Occipital lobe (tissue), 2 donors: ENCODE measurements at regions not wholly inside any gene's neighbourhood (a gene's known extent, or its start where the extent isn't known, plus 50 kb on each side); places are given as distances from the start of the nearest gene placed in this dataset. TPM values are rescaled to one million over a fixed set of nuclear protein-coding genes. Genes with fewer than 3 reads are reported as not detected.

ENCODE experiments used
- DNase-seq: peaks from one replicate; lab custom pipeline; 2025; lab: John Stamatoyannopoulos, UW
- small RNA-seq: library from RNA; depleted of rRNA; stranded (forward); fragments of <200 nt; gene quantifications from one replicate; pipeline ENCODE3, GENCODE V24; 2014

DNA sequence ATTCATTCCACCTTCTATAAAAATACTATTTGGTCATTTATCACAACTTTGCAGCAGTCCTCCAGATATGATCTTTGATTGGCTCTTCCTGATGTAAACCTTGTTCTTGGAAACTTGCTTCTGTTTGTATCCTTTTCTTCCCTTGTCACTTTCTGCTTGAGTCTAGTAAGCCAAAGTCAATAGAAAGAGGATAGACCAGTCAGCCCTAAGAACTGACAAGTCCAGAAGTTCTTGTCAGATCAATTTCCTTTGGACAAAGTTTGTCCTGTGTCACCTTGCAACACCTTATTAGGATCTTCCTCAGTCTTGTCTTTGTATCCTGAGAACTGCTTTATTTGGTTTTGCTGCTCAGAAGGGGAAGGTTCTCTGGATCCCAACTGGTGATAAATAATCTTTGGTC, 87.9 kb upstream of the CCDC54 start:
- DNase-seq: no peak

GRCh38 chr3:107294117-107294516, 83.1 kb upstream of the CCDC54 start:
- no peak for DNase-seq

GRCh38 chr3:107297597-107297996, 79.6 kb upstream of the CCDC54 start:
- no peak for DNase-seq

GRCh38 chr3:107307205-107307604, 70.0 kb upstream of the CCDC54 start:
- no peak for DNase-seq

GRCh38 chr3:107308716-107309115, 68.5 kb upstream of the CCDC54 start:
- no peak for DNase-seq

- DNase-seq: no peak
These were observed 67.9 kb upstream of the CCDC54 start for GRCh38 chr3:107309312-107309711.

DNA sequence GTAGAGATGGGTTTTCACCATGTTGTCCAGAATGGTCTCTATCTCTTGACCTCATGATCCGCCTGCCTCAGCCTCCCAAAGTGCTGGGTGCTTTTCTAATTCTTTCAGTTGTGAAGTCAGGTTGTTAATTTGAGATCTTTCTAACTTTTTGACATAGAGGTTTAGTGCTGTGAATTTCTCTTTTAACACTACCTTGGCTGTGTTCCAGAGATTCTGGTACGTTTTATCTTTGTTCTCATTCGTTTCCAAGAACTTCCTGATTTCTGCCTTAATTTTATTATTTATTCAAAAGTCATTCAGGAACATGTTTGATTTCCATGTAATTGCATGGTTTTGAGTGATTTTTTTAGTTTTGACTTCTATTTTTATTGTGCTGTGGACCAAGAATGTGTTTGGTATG, 63.5 kb upstream of the CCDC54 start:
- no peak for DNase-seq

DNA sequence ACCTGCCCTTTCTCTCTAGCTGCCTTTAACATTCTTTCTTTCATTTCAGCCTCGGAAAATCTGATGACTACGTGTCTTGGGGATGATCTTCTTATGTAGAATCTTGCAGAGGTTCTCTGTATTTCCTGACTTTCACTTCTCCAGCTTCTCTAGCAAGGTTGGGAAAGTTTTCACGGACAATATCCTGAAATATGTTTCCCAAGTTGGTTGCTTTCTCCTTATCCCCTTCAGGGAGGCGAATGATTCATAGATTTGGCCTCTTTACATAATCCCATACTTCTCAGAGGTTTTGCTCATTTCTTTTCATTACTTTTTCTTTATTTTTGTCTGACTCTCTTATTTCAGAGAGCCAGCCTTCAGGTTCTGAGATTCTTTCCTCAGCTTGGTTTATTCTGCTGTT, 62.1 kb upstream of the CCDC54 start:
- DNase-seq: no peak

DNA sequence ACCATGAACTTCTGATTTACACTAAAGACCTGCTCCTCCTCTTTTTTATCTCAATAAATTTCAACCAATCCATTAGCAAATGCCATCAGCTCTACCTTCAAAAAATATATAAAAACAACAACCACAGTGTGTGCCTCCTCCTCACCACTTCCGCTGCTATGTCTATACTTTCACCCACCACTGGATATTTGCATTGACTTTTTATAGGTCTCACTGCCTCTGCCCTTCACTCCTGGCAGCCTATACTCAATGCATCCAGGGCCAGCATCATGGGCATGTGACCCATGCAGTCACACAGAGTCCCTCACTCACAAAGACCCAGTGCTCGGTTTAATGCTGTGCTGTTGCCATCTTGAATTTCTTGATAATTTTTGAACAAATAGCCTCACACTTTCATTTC, 53.5 kb upstream of the CCDC54 start:
- DNase-seq: no peak

GRCh38 chr3:107325446-107325845, 51.8 kb upstream of the CCDC54 start:
- no peak for DNase-seq

Small RNAs in the stretch of these regions (small RNA-seq; reads per million reads assigned to genes)
- gene MTCO1P35 (not detected), gene MTND6P6 (not detected), gene RF00019 (not detected), gene RNU6-1308P (not detected)
